Natural killer cell treated with Interleukin-12 subunit alpha and Interleukin-12 subunit beta and Interleukin-15 and Interleukin-18, amount 100 ng/mL, for 72 hours (primary cell): ENCODE measurements at regions not wholly inside any gene's neighbourhood (a gene's known extent, or its start where the extent isn't known, plus 50 kb on each side); places are given as distances from the start of the nearest gene placed in this dataset.
"Not testable (repeated sequence)": the region's sequence is repeated elsewhere in the genome, so short reads cannot be mapped to it uniquely, and the experiment has no call there.

Experiments used
- ATAC-seq, 2 donors: fragments of 150-1000 bp; cut with Tn5 transposase in 1 of 2; sonication (Bioruptor Pico), chemical (Tn5 transposase) in 1 of 2; 2 replicates each; pipeline ENCODE4 v1.10.0; 2021
- DNase-seq: peaks from one replicate; pipeline ENCODE4 v3.0.0; 2022; ENCODE audit warnings: low spot score
- H3K27ac Mint-ChIP-seq, 2 donors: 1 replicate in 1 of 2; 2 replicates in 1 of 2; pipeline ENCODE4 v1.8.0; 2022; ENCODE audit warnings: mixed read lengths in 2 of 2, mild to moderate bottlenecking in 1 of 2, moderate library complexity in 1 of 2
- H3K27me3 Mint-ChIP-seq, 2 donors: 1 replicate in 1 of 2; 2 replicates in 1 of 2; pipeline ENCODE4 v1.8.0; 2022; ENCODE audit warnings: mixed read lengths in 2 of 2
- H3K36me3 Mint-ChIP-seq: one replicate; pipeline ENCODE4 v1.8.0; 2022; ENCODE audit warnings: mixed read lengths
- H3K4me1 Mint-ChIP-seq, 2 donors: 1 replicate in 1 of 2; 2 replicates in 1 of 2; pipeline ENCODE4 v1.8.0; 2022; ENCODE audit warnings: low read depth in 2 of 2, mixed read lengths in 2 of 2, mild to moderate bottlenecking in 1 of 2
- H3K4me3 Mint-ChIP-seq: one replicate; pipeline ENCODE4 v1.8.0; 2022; ENCODE audit warnings: mixed read lengths
- H3K9me3 Mint-ChIP-seq: 2 replicates; pipeline ENCODE4 v1.8.0; 2022; ENCODE audit warnings: mixed read lengths

DNA sequence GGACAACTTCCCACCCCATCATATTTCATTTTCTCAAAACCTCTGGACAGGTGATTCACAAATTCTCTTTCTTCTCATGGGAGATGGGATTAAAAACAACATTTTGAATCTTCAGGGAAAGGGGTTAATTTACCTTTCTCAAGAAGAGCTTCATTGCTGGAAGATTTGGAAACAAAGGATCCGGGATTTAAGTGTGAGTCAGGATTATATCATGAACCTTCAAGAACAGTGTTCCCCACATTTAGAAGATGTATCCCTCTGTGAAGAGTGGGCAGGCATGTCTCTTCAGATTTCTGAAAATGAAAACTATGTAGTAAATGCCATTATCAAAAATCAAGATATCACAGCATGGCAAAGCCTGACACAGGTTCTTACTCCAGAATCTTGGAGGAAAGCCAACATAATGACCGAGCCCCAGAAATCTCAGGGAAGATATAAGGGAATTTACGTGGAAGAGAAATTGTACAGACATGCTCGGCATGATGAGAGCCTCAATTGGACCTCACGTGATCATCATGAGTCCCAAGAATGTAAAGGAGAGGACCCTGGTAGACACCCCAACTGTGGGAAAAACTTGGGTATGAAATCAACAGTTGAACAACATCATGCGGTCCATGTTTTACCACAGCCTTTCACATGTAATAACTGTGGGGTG is 99.5 kb upstream of the GPR39 start:
- not testable (repeated sequence) for H3K4me1 Mint-ChIP-seq, H3K36me3 Mint-ChIP-seq, H3K4me3 Mint-ChIP-seq, DNase-seq, H3K27me3 Mint-ChIP-seq, H3K9me3 Mint-ChIP-seq, ATAC-seq, H3K27ac Mint-ChIP-seq

DNA sequence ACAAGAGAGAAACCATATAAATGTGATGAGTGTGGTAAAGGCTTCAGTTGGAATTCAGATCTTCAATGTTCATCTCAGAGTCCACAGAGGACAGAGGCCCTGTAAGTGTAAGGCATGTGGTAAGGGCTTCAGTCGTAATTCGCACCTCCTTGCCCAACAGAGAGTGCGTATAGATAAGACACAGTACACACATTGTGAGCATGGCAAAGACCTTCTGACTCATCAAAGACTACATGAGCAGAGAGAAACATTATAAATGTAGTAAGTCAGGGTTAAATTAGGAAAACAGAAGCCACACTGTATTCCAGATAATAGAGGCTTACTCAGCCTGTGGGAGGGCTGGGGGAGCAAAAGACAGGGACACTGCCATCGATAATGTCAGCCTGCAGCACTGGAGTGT is 98.1 kb upstream of the GPR39 start:
- not testable (repeated sequence) for H3K4me1 Mint-ChIP-seq, DNase-seq, H3K27ac Mint-ChIP-seq, H3K4me3 Mint-ChIP-seq, H3K36me3 Mint-ChIP-seq, H3K27me3 Mint-ChIP-seq, ATAC-seq, H3K9me3 Mint-ChIP-seq

DNA sequence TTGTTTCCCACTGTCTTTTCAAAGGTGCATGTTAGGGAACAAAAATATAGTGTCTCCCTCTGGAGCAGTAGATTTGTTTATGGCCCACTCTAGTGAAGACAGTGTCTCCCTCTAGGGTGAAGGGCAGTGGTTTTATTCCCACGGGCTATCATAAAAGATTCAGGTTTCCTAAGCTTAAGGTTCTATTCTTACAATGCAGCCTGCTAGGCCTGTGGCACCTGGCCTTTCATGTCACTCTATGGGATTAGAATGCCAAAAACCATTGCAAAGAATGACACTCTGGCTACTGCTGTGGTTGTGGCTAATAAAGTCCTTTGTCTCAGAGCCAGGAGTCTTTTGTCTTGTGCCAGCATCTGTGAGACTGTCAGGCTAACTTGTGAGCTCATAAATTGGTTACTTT is 92.6 kb upstream of the GPR39 start:
- H3K36me3 Mint-ChIP-seq, H3K27ac Mint-ChIP-seq, H3K27me3 Mint-ChIP-seq, ATAC-seq, DNase-seq, H3K9me3 Mint-ChIP-seq, H3K4me3 Mint-ChIP-seq, H3K4me1 Mint-ChIP-seq: not testable (repeated sequence)

DNA sequence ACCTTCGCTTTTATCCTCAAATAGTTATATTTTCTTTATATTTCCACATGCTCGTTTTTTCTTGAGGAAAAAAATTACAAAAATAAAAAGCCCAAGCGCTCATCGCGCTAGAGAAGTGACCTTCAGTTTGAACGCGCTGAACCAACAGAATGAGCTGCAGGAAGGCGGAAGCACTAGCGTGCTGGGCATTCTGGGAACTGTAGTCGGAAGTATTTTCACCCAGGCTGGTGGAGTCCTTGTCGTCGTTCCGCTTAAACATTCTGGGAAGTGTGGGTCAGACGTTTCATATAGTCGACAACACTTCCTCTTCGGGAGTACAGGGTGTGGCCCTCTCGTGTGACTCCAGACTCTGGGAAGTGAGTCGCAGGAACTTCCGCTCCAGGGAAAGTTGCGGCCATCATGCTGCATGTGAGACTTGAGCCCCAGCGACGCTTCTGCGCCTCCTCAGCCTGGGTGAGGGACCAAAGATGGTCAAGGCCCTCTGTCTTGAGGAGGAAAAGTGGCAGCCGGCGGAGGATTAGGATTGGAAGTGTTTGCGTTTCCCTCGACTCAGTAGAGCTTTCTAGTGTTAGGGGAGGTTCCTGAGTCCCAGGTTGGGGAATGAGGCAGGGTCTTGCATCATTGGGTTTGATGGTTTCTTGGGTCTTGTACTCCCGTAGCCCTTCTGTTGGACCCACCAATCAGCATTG is 84.1 kb upstream of the GPR39 start:
- ATAC-seq, H3K27ac Mint-ChIP-seq, H3K4me3 Mint-ChIP-seq, H3K9me3 Mint-ChIP-seq, H3K4me1 Mint-ChIP-seq, H3K36me3 Mint-ChIP-seq, H3K27me3 Mint-ChIP-seq, DNase-seq: not testable (repeated sequence)

DNA sequence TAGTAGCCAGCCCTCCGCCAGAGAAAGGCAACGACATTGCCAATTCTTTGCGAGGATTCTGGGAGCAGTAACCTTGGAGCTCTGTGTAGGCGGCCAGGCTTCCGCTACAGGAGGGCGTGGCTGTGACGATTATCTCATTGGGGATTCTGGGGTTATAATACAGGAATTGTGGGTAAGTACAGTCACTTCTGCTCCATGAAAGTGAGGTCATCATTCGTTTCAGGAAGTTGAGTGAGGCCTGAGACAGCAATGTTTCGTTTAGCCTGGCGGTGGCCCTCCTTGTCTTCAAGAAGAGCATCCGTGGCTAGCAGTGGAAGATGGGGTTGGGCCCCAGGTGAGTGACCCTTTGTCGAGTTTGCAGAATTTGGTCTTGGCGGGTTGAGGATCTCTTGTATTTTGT is 79.5 kb upstream of the GPR39 start:
- not testable (repeated sequence) for H3K27ac Mint-ChIP-seq, H3K36me3 Mint-ChIP-seq, H3K4me1 Mint-ChIP-seq, H3K4me3 Mint-ChIP-seq, H3K9me3 Mint-ChIP-seq, ATAC-seq, DNase-seq, H3K27me3 Mint-ChIP-seq

DNA sequence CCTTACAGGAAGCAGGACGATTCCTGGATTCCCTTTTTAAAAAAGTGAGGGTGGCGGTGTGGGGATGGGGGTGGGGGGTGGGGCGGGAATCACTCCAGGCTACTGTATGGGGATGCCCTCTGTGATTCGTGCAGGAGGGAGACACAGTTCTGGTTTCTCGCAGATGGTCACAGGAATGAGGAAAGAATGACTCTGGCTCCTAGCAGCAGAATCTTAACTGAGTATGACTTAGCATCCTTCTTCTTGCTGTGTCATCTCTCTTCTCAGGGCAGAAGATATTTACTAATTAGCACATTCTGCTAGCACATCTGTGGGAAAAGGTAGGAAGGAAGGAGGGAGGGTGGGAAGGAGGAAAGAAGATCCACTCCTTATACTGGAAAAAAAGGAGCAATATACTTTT is 78.8 kb upstream of the GPR39 start:
- not testable (repeated sequence) for H3K27me3 Mint-ChIP-seq, H3K4me3 Mint-ChIP-seq, H3K36me3 Mint-ChIP-seq, ATAC-seq, DNase-seq, H3K9me3 Mint-ChIP-seq, H3K27ac Mint-ChIP-seq, H3K4me1 Mint-ChIP-seq

DNA sequence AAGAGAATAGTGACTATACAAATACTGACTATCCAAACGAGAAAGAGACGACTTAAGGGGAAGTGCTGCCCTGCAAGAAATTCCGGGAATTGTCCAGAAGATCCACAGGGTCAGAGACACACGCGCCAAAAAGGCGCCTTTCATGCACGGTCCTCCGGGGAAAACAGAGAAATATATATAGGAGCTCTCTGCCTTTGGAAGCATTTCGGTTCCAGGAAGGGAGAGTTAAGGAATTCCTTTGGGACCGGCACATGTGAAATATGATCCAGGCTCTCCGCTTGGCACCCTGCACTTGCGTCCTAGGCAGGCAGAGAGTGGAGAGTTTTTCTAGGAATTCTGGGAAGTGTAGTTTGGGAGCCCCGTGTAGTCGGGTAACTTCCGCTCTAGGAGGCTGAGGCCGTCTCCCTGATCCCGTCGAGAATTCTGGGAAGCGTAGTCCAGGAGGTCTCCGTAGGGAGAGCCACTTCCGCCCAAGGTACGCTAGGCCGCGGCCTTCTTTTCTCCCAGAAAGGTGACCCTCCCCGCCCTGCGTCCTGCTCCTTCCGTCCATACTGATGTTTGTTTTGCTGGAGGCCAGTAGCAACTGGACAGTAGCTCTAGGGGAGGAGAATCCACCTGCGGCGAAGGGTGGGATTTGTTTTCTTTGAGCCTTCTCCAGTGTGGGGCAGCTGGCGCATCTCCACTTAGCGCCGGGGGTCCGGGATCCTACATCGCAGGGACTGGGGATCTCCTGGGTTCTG is 69.4 kb upstream of the GPR39 start:
- not testable (repeated sequence) for H3K4me3 Mint-ChIP-seq, H3K9me3 Mint-ChIP-seq, H3K4me1 Mint-ChIP-seq, H3K27ac Mint-ChIP-seq, H3K36me3 Mint-ChIP-seq, H3K27me3 Mint-ChIP-seq, DNase-seq, ATAC-seq

DNA sequence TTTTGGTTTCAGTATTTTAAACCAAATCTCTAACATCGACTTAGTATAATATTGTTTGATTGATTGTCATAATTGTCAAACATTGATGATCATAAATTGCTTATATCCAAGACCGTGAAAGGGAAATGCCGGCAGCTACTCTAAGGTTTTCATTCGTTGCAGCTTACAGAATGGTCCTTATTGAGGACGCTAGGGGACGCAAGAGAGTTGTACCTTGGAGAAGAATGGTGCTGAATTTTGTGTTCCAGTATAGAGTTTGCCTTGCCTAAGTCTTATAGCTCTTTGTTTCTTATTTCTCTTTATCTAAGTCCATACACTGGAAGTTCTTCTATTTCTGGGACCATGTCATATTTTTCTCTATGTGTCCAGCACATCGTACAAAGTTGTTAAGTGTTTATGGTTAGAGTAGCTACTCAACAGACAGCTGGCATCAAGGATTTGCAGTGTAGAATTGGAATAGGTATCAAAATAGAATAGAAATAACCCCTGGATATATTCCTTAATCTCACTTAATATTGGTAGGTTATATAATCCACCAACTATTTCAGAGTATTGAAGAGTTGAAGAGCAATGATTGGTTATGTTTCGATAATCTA is 67.4 kb upstream of the GPR39 start:
- not testable (repeated sequence) for H3K9me3 Mint-ChIP-seq, H3K4me1 Mint-ChIP-seq, H3K36me3 Mint-ChIP-seq, DNase-seq, H3K27me3 Mint-ChIP-seq, ATAC-seq, H3K4me3 Mint-ChIP-seq, H3K27ac Mint-ChIP-seq

DNA sequence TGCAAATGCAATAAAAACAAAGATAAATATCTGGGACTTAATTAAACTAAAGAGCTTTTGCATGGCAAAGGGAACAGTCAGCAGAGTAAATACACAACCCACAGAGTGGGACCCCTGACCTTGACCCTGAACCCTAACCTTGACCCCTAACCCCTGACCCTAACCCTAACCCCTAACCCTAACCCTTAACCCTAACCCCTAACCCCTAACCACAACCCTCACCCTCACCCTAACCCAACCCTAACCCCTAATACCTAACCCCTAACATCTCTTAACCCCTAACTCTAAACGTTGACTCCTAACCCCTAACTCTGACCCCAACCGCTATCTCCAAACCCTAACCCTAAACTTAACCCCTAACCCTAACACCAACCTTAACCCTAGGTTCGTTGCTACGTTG is 64.9 kb upstream of the GPR39 start:
- H3K9me3 Mint-ChIP-seq, result not testable (repeated sequence)

DNA sequence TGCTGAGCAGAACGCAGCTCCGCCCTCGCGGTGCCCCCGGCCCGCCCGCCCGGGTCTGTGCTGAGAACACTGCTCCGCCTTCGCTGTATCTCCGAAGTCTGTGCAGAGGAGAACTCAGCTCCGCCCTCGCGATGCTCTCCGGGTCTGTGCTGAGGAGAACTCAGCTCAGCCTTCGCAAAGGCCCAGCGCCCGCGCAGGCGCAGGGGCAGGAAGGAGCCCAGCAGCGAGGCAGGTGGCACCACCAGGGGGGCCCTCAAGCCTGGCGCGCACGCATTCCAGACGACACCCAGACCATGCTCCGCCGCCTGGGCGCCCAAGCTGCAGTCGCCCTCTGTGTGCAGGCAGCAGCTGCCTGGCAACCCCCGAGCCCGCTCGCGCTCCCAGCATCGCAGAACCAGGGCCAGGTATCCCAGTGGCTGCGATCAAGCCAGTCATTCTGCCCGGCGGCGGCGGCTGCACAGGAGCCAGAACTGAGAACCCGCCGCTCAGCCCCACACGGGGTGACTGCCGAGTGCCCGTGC is 64.1 kb upstream of the GPR39 start:
- H3K4me3 Mint-ChIP-seq, H3K36me3 Mint-ChIP-seq, DNase-seq, H3K9me3 Mint-ChIP-seq, ATAC-seq, H3K27ac Mint-ChIP-seq, H3K4me1 Mint-ChIP-seq, H3K27me3 Mint-ChIP-seq: not testable (repeated sequence)

More for the DNA sequence above, 64.9 kb upstream of the GPR39 start:
- not testable (repeated sequence) for H3K27me3 Mint-ChIP-seq, DNase-seq, ATAC-seq, H3K27ac Mint-ChIP-seq, H3K36me3 Mint-ChIP-seq, H3K4me3 Mint-ChIP-seq, H3K4me1 Mint-ChIP-seq

DNA sequence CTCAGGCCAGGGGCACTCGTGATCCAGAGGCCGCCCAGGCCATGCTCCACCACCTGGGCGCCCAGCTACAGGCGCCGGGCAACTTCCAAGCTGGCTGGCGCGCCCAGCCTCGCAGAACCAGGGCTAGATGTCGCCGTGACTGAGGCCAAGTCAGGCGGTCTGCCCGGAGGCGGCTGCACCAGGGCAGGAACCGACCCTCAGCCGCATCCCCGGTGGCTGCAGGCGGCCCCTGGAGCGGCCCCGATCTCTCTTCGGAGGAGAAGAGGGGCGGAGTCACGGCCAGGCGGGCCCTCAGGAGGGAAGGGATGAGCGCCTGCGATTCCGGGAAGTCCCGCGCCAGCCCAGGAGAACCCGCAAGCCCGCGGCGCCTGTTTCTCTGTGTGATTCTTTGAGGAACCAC is 63.2 kb upstream of the GPR39 start:
- ATAC-seq, H3K4me1 Mint-ChIP-seq, DNase-seq, H3K27ac Mint-ChIP-seq, H3K9me3 Mint-ChIP-seq, H3K4me3 Mint-ChIP-seq, H3K36me3 Mint-ChIP-seq, H3K27me3 Mint-ChIP-seq: not testable (repeated sequence)

DNA sequence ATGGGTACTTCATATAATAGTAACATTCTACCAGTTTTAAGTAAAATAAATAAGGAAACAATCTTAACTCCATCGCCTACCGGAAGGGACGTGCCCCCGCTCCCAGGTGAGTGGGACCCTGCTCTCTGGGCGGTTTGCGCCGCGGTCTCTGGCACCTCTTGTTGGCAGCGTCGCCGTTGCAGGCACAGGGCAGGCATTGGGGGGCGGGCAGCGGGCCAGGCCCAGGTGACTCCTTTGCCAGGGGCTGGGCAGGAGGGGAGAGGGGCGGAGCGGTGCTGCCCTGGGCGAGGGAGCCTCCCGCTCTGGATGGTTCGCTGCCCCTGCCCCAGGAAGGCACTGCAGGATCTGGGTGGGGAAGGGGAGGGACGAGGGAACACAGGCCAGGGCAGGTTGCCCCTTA is 55.6 kb upstream of the GPR39 start:
- not testable (repeated sequence) for H3K4me3 Mint-ChIP-seq, H3K36me3 Mint-ChIP-seq, ATAC-seq, H3K27ac Mint-ChIP-seq, H3K4me1 Mint-ChIP-seq, DNase-seq, H3K27me3 Mint-ChIP-seq
- peaks cover 10% of the 10 kb centered on the region for H3K9me3 Mint-ChIP-seq

DNA sequence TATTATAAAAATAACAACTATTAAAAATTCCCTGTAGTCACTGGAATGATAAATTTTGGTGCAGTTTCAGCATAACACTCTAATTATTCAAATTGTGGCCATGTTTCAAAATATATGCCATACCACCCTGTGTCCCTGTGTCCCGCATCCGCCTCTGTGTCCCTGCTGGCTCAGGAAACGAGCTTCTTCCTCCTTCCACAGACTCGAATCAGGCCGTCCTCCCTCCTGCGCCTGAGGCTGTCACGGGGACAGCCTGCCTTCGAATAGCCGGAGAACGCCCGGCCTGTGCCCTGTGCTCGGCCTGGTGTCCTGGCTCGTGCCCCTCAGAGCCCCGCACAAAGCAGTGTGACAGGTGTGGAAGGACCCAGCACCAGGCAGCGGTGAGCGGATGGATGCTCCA is 55.1 kb upstream of the GPR39 start:
- peaks cover 10% of the 10 kb centered on the region for H3K9me3 Mint-ChIP-seq
- not testable (repeated sequence) for H3K36me3 Mint-ChIP-seq, H3K4me3 Mint-ChIP-seq

DNA sequence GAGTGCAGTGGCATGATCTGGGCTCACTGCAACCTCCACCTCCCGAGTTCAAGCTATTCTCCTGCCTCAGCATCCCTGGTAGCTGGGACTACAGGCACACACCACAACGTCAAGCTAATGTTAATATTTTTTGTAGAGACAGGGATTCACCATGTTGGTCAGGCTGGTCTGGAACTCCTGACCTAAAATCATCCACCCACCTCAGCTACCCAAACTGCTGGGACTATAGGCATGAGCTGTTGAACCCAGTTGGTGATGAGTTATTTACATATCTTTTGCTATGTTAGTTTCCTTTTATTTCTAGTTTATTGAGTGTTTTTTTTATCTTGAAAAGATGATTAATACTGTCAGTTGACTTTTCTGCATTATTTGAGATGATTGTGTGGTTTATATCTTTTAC is 53.3 kb upstream of the GPR39 start:
- not testable (repeated sequence) for H3K36me3 Mint-ChIP-seq, H3K4me3 Mint-ChIP-seq, H3K27me3 Mint-ChIP-seq, H3K4me1 Mint-ChIP-seq, ATAC-seq, H3K27ac Mint-ChIP-seq, DNase-seq
- H3K9me3 Mint-ChIP-seq, result peaks cover 10% of the 10 kb centered on the region

More for the DNA sequence above, 55.1 kb upstream of the GPR39 start:
- H3K27ac Mint-ChIP-seq, ATAC-seq, H3K27me3 Mint-ChIP-seq, DNase-seq, H3K4me1 Mint-ChIP-seq: not testable (repeated sequence)
